ENCODE measurements at regions not wholly inside any gene's neighbourhood (a gene's known extent, or its start where the extent isn't known, plus 50 kb on each side); places are given as distances from the start of the nearest gene placed in this dataset.
A peak's percentile ranks its signal among the peaks of the same experiment; 100 is the strongest.

GRCh38 chr10:105974803-105975456, 1189.6 kb downstream of the SORCS1 start:
- TF ChIP-seq CTCF (IDR thresholded peaks at IDR 0.05; ENCODE audit: insufficient read depth, low read length, poor library complexity, severe bottlenecking) = peak; percentile 15
- no peak for TF ChIP-seq EZH2phosphoT487 (conservative IDR thresholded peaks at IDR 0.05; ENCODE audit: low read length)
- no peak overlapping the region for H3K4me2 ChIP-seq (ENCODE audit: low read depth, low read length, poor library complexity, severe bottlenecking)
- H2AFZ ChIP-seq (ENCODE audit: low read depth, low read length, severe bottlenecking) = no peak overlapping the region
- no peaks in the 10 kb centered on the region for H3K36me3 ChIP-seq (ENCODE audit: low read length)
- H3K9me2 ChIP-seq (replicated peaks; ENCODE audit: insufficient read depth, low read length) = no peaks in the 10 kb centered on the region
- H4K20me1 ChIP-seq (ENCODE audit: low read depth, low read length) = no peaks in the 10 kb centered on the region
- H3K4me3 ChIP-seq (ENCODE audit: insufficient read depth, low read length, poor library complexity, severe bottlenecking) = no peak overlapping the region
- no peaks in the 10 kb centered on the region for H3K9me3 ChIP-seq (ENCODE audit: insufficient read depth, low read length)
- H3K27ac ChIP-seq (ENCODE audit: low read depth, low read length) = no peak overlapping the region
- no peak overlapping the region for H3K9ac ChIP-seq (ENCODE audit: low read length)
- no peaks in the 10 kb centered on the region for H3K79me2 ChIP-seq (ENCODE audit: insufficient read depth, low read length)
- no peaks in the 10 kb centered on the region for H3F3A ChIP-seq (ENCODE audit: insufficient read depth)
- H3K27me3 ChIP-seq (ENCODE audit: low read length) = no peaks in the 10 kb centered on the region

GRCh38 chr10:105973902-105974301, 1190.6 kb downstream of the SORCS1 start:
- Histone ChIP-seq H3K27me3 (ENCODE audit: low read length) (no peaks in the 10 kb centered on the region), H3K4me2 (ENCODE audit: low read depth, low read length, poor library complexity, severe bottlenecking) (no peak overlapping the region), H3K9ac (ENCODE audit: low read length) (no peak overlapping the region), H3K79me2 (ENCODE audit: insufficient read depth, low read length) (no peaks in the 10 kb centered on the region), H3K9me3 (ENCODE audit: insufficient read depth, low read length) (no peaks in the 10 kb centered on the region), H3K36me3 (ENCODE audit: low read length) (no peaks in the 10 kb centered on the region), H3K27ac (ENCODE audit: low read depth, low read length) (no peak overlapping the region), H2AFZ (ENCODE audit: low read depth, low read length, severe bottlenecking) (no peak overlapping the region), H4K20me1 (ENCODE audit: low read depth, low read length) (no peaks in the 10 kb centered on the region), H3K4me3 (ENCODE audit: insufficient read depth, low read length, poor library complexity, severe bottlenecking) (no peak overlapping the region), H3F3A (ENCODE audit: insufficient read depth) (no peaks in the 10 kb centered on the region), H3K9me2 (replicated peaks; ENCODE audit: insufficient read depth, low read length) (no peaks in the 10 kb centered on the region)
- no peak for TF ChIP-seq EZH2phosphoT487 (conservative IDR thresholded peaks at IDR 0.05; ENCODE audit: low read length)
- TF ChIP-seq CTCF (IDR thresholded peaks at IDR 0.05; ENCODE audit: insufficient read depth, low read length, poor library complexity, severe bottlenecking) = no peak

- TF ChIP-seq EZH2phosphoT487 (conservative IDR thresholded peaks at IDR 0.05; ENCODE audit: low read length) (no peak), CTCF (IDR thresholded peaks at IDR 0.05; ENCODE audit: insufficient read depth, low read length, poor library complexity, severe bottlenecking) (no peak)
- Histone ChIP-seq H2AFZ (ENCODE audit: low read depth, low read length, severe bottlenecking) (no peak overlapping the region), H3K27ac (ENCODE audit: low read depth, low read length) (no peak overlapping the region), H3K36me3 (ENCODE audit: low read length) (no peaks in the 10 kb centered on the region), H3K4me2 (ENCODE audit: low read depth, low read length, poor library complexity, severe bottlenecking) (no peak overlapping the region), H3K9me3 (ENCODE audit: insufficient read depth, low read length) (no peaks in the 10 kb centered on the region), H4K20me1 (ENCODE audit: low read depth, low read length) (no peaks in the 10 kb centered on the region), H3K9me2 (replicated peaks; ENCODE audit: insufficient read depth, low read length) (no peaks in the 10 kb centered on the region), H3F3A (ENCODE audit: insufficient read depth) (no peaks in the 10 kb centered on the region), H3K4me3 (ENCODE audit: insufficient read depth, low read length, poor library complexity, severe bottlenecking) (no peak overlapping the region), H3K79me2 (ENCODE audit: insufficient read depth, low read length) (no peaks in the 10 kb centered on the region), H3K27me3 (ENCODE audit: low read length) (no peaks in the 10 kb centered on the region), H3K9ac (ENCODE audit: low read length) (no peak overlapping the region)
Observed at GRCh38 chr10:105973360-105973759, 1191.1 kb downstream of the SORCS1 start.
